Femur (tissue), 1 donor: ENCODE measurements at regions not wholly inside any gene's neighbourhood (a gene's known extent, or its start where the extent isn't known, plus 50 kb on each side); places are given as distances from the start of the nearest gene placed in this dataset.

Experiments
- DNase-seq: peaks from one replicate; pipeline ENCODE4 v3.0.0-alpha.2; 2017

DNA sequence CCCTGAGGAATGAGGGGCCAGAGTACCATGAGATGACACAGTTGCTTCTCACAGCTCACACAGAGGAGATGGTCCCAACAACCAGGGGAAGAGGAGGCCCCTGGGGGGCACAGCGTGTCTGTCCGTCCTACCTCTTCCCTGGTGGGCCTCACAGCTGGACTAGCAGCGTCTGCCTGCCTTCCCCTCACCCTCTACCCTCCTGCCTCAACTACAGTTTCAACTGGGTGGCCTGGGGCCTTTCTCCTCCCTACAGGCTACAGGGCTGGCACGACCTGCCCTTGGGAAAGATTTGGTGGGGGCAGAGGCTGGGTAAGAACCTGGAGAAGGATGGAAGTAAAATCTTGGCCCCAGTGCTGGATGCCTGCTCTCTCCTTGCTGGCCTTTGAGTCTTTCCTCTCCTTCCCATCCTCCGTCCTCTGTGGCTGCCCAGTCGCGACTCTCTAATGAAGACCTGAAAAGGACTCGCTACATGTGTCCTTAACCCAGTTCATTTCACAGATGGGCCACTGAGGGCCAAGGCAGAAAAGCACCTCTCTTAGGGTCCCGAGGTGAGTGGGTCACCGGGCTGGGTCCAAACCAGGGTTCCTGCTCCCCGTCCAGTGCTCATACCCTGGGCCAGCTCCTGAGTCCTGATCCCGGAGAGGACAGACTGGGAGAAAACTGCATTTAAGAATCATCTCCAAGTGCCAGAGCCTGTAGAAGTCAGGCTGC is 232.5 kb downstream of the BCL11B start:
- DNase-seq: no peak

DNA sequence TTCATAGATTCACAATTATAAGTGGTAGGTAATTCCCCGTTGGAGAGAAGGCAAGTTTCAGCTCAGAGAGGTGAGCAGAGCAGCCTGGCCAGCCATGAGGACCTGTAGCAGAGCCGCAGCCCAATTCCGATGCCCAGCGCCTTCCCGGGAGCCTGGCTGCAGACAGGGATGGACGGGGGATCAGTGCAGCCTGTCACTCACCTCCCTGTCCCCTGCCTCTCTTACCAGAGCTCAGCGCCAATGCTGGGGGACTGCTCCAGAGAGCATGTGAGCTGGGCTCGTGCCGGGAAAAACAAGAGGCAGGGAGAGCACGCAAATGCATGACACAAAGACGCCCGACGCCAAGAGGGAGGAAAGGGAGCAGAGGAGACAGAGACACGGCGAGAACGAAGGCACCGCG is 231.9 kb downstream of the BCL11B start:
- no peak for DNase-seq

DNA sequence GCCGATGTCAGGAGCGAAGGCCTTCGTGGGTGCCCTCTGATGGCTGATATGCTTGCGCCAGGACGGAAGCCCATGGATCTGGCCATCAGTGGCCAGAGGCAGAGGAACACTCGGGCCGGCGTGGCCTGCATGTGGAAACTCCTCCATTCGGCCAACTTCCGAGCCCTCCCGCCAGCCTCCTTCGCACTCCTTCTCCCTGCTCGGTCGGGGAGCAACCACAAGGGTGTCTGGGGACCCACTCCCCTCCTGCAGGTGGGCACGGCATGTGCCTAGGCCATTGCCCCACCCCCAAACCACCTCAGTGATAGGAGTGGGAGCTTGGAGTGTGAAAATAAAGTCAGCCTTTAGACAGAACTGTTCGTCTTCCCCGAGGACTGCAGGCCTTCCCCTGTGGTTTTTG is 231.3 kb downstream of the BCL11B start:
- no peak for DNase-seq

DNA sequence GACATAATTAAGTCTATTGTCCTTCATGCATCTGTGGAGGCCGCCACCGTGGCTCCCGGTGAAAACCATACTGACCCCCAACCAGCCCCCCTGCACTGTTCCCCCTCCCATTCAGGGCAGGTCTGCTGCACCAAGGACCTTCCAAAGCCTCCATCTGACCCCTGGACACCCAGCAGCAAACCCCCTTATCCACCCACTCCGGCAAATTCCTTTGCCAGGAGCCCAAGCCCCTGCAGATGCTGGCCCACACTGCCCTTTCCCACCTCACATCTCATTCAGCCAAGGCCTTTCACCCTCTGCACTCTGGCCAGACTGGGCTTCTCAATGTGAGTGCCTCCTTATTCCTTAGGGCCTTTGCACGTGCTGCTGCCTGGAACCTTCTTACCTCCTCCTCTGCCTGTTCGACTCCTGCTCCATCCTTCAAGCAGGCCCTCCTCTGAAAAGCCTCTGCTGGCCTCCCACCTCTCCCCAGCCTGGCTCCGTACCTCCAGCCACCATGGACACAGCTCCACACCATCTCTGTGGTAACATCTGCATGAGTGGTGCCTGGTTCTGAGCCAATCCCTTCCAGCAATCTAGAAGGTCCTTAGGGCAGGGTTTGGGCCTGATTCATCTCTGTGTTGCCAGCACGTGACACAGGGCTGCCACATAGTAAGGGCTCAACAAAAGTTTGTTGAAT is 230.7 kb downstream of the BCL11B start:
- DNase-seq: no peak

DNA sequence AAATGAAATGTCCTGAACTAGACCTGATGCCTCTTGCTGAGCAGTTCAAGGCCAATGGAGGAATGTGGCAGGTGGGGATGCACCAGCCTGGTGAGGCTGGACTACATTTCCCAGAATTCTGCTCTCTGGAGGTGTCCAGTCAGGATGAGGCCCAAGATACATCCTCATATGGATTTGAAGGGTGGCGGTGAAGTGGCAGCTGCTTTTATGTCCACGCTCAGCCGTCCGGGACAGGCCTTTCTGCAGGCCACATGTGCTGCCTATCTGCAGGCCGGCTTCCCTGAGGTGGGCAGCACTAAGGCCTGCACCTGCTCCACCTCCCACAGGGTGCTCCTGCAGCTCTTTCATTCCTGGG is 230.2 kb downstream of the BCL11B start:
- DNase-seq: no peak

DNA sequence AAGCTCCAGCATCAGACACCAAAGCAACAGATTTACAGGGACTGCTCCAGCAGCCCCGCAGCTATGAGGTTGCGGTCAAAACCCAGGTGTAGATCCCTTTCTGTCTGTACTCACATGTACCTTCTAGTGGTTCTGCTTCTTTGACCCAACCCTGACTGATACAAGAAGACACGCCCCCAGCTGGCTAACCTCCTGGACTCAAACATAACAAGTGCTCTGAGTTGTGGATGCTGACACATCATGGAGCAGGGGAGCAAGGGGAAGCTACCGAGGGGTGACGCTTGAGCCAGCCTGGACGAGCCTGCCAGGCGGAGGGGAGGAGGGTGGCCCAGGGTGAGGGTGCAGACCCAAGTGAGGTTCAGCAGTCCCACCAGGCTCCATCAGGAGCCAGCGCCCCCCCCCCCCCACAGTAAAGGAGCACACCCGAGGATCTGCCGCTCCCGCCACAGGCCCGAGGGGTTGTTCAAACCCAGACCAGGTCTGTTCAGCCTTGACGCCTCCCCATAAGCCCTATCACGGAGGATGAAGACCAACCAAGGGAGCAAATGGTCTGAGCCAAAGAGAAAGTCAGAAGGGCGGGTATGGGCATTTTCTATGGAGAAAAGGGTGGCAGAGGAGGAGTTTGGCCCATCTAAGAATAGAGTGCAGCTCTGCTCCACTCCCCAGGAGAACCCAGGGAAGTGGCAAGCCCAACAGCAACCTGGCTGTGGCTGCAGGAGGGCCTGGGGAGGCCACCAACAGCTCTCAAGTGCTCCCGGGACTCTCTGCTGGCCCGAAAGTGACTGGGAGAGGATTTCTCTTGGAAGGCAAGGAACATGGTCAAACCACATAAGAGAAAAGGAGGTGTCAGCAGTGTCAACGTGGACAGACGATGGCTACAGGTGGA is 229.4 kb downstream of the BCL11B start:
- no peak for DNase-seq

DNA sequence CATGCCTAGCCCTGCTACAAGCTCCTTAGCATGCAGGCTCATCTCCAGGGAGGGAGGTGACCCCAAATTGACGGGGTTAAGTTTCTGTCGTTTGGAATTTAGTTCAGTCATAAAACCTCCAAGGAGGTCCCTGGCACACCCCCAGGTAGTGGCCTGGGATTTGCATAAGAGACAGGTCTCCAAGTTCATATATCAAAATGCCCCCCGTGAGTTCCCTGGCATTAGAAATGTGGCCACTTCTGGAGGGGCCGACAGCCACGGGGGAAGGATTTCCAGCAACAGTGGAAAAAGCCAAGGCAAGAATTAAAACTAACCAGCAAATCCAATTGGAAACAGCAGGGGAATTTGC is 228.8 kb downstream of the BCL11B start:
- DNase-seq: no peak

DNA sequence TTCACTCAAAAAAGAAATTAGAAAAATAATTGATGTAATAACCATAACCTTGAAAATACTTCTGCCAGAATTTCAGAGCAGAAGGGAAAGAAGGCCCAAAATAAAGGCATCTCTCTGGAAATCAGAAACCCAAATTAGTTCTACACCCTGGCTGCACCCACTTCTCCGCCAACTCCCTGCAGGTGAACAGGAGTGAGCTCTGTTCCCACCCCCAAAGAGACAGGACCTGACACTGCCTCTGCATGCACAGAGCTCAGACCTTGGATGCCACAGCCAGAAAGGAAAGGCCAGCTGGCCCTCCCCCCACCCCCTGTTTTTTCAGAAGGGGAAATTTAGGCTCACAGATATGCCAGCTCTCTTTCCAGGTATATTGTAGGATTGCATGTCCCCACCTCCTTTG is 228.2 kb downstream of the BCL11B start:
- DNase-seq: no peak

DNA sequence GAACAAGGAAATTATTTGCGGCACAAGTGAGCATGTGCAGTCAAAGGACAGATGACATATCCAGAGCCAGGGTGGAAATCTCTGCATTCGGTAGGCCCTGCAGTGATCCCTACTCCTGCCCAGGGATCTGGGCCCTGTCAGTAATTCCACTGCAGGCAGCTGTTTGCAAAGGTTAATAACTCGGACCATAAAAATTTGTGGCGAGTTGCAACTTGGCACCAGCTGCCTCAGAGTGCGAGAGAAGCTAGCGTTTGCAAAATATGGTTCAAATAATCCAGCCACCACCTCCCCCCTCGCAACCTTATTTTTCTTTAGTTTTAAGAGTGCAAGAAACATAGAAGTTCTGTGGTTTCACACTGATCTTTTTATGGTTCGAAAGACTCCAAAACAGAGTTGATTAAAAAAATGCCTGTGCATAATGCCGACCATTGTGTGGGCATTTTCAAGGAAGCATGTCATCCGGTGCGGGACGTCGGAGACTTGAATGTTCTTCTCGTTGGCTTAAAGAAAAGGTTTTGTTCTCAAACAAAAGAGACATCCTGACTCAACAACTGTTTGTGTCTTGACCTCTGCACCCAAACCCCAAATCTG is 224.5 kb downstream of the BCL11B start:
- DNase-seq: peak; percentile 54

DNA sequence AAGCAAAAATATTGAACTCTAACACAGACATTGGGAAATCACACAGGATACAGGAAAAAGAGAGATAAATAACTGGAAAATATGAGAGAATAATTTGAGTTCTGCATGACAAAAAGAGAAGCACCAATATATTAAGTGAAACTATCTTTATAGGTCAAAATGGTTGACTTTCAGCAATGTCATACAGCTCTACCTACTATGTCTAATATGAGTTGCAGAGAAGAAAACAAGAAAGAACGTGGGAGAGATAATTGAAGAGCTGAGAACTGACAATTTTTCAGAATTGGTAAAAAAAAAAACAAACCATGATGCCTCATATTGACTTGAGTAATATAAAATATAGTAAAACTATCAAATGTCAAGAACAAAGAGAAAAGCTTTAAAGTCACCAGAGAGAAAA is 221.7 kb downstream of the BCL11B start:
- DNase-seq: no peak

DNA sequence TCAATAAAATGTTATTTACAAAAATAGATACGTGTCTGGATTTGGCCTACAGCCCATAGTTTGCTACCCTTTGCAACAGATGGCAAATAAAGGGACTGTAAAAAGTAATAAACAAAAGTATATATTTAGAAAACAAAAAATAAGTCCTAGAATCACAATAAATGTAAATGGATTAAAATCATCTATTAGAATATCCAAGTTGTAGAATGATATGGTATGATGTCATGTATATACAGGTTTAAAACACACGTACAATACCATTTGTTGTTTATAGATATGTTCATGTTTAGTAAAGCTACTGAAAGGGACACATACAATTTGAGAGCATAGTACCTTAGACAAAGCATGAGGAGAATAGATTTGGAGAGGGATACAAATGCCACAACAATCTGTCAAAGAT is 219.5 kb downstream of the BCL11B start:
- no peak for DNase-seq

DNA sequence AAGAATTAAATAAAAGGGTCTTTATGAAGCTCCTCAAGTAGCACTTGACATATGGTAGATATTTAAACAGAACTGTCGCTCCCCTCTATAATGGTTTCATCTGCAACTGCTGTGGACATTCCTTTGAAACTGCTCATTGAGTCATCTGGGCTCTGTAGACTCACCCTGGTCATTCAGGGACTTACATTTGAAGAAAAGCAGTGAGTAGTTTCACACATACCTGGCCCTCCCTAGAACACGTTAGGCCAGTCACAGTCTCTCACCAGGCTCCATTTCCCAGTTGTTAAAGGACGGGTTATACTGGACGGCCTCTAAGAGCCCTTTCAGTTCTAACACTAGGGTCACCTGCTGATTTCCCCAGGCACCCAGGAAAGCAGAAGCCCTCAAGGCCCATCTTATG is 217.0 kb downstream of the BCL11B start:
- no peak for DNase-seq

DNA sequence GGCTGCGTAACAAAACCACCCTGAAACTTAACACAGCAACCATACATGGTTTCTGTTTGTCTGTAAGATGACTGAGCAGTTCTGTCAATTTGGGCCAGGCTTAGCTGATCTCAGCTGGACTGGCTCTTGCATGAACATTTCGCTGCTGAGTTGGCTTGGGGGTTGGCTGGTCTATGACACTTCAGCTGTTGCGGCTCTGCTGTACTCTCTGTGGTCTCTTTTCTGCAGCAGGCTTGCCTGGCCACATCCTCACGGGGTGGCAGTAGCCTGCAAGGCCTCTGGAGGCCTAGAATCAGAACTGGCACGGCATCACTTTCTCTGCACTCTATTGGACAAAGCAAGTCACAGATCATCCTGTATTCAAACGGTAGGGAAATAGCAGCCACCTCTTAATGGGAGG is 216.2 kb downstream of the BCL11B start:
- DNase-seq: no peak

DNA sequence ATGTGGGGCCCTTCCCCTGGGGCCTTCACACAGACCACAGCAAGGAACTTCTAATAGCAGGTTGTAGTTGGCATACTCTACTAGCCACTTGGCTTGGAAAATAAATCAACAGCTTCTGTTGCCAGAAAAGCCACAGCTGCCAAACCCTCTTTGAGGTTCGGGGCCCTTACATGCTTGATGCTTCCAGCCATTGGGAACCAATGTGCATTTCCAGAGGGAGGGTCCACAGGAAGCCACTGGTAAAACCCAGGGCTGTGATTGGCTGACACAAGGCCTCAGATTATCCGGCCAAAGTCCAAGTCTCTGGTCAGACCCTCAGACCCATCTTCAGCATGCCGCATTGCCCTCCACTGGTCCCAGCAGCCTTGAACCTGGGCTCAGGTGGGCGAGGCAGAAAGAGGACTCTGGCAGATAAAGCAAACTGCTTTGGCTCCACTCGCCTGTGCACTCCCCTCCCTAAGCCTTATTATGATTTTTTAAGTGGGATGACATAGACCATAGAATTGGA is 214.4 kb downstream of the BCL11B start:
- peak; percentile 43 for DNase-seq

DNA sequence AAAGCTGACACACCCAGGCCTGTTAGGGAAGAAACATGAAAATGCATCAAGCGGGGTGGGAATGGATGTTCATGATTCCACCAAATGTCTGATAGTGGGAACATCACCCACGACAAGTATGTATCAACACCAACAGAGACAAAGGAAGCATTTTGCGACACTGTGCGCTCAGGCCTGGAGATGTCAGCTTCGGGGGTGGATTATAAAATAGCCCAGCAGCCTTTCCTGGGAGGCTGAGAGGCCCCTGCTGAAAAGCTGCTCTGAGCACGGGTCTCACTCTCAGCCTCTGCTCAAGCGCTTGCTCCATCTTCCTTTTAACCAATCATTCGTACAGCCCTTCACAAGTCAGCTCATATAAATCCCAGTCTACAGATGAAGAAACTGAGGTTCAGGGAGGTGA is 213.5 kb downstream of the BCL11B start:
- DNase-seq: no peak

DNA sequence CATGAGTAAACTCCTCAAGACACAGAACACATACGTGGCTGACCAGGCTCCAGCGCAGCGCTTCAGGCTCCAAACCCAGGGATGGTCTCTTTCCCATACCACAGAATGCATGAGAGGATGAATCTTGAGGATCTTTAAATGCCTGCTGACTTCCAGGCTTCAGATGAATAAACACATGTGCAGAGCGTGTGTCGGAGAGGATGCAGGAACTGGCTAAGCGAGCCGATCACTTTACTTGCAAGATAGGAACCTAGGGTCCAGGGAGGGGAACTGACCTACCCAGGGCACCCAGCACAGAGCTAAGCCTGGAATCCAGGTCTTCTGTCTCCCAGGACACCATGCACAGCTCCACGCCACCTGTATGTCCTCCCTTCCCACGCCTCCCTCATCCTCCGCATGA is 209.8 kb downstream of the BCL11B start:
- DNase-seq: no peak

DNA sequence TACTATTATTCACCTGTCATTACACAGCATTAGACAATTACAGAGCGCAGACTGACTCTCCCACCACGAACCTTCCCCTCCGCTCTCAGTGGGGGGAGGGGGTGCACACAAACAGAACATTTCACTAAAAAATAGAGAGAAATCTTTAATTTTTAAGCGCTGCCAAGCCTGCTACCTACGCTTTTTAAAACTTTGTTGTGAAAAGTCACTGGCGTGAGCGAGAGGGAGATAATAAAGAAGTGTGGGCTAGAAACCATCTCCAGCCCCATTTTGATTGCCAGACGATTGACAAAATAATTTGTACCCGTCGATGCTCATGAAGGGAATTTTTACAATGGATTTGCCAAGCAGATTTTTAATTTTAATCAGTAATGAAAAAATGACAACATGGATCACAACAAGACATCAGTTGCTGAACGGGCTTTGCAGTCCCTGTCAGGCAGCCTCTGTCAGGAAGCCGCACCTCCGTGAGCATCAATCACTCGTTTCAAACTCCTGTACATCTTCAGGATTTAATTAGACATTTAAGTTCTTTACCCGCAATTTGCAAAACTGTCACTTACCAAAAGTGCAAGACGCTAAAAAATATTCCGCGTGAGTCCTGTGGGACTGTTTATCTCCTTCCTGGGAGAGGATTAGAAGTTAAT is 209.1 kb downstream of the BCL11B start:
- no peak for DNase-seq

DNA sequence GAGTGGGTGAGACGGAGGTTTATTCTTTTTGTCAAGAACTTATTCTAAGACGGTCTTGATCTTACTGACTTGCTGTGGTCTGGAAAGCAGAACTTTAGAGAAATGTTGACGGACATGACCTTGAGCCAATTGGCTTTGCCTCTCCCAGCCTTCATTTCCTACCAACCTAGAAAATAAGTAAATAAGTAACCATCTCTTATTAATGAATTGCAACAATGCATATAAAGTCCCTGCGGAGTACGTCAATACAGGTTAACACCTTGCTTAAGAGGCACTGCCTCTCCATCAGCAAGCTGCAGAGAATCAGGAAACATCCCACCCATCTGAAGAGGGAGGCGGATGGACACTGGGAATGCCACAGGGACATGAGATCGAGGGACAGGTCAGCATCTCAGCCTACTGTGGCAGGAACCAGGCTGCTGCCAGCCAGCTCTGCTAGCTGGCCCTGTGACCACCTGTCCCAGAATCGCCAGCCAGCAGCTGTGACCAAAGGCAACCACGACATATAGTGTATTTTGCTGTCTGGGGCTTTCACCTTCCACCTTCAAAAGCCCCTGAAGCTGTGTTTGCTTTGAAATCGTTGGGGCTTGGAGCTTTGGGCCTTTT is 208.3 kb downstream of the BCL11B start:
- no peak for DNase-seq

DNA sequence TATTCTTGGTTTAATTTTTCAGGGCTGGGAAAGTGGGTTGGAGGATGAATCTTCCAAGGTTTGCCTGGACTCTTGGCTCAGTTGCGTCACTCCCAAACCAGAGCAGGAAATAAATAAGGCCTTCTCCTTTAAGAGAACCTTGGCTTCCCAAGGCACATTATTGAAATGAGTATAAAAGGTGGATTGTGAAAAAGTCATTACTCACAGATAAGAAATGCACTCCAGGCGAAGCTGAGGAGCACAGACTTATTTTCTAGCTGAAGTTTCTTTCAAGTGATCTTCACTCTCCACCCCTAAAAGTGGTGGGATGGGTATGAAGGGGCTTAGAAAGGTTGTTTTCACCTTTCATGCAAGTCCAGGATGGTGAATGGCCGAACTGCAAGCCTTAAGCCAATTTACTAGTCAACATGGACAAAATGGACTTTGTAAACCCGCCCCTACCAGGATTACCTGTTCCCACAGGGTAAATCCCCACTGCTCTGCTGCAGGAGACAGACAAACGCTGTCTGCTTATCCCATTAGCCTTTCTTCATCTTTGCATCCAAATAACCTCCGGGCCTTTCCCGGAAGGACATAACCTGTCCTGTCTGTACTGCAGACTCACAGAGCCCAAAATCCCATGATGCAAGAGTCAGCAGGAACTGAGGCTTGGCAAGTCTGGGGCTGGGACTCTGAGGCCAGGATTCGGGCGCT is 207.6 kb downstream of the BCL11B start:
- DNase-seq: no peak

DNA sequence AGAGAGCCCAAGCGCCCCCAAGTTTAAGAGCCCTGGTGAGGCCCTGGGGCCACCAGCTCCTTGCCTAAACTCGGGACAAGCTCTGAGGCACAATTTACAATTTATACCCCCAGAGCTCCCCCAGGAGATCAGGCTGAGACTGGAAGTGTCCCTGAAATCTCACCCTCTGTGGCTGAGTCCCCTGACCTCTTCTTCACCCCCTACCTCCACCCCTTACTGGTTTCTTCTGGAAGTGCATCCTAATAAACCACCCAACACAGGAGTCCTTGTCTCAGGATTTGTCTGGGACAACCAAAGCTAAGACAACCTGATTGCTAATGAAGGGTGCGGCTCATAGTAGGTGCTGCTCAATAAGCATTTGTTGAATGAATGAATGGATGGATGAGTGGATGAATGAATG is 206.4 kb downstream of the BCL11B start:
- no peak for DNase-seq

DNA sequence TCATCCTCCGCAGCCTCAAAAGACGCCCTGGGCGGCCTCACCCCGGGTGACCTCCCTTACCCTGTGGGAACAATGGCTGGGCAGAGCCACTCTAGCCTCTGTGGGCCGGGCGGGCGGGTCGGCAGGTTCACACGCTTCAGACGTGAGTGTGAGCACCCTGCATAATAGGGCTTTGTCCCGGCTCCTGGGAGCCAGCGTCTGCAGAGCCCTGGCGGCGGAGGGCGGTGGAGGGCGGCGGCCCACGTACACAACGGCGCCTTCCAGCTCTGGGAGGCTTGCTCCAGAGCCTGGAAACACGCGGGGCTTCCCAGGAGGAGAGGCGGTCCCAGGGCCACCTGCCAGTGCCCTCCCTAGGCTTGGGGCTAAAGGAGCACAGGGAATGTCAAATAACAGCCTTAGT is 205.6 kb downstream of the BCL11B start:
- DNase-seq: no peak
